VCaP (cell line): ENCODE measurements at regions not wholly inside any gene's neighbourhood (a gene's known extent, or its start where the extent isn't known, plus 50 kb on each side); places are given as distances from the start of the nearest gene placed in this dataset.

ENCODE experiments used
- H3K27ac ChIP-seq: fragments of 450-650 bp; 2 replicates; pipeline ENCODE4 v1.5.1; 2017
- TF ChIP-seq, protein P1 (sequence below): fragments of 450-650 bp; conservative IDR thresholded peaks from 2 replicates; pipeline ENCODE4 v1.5.1; 2017; ENCODE audit warnings: mild to moderate bottlenecking, moderate library complexity

DNA sequence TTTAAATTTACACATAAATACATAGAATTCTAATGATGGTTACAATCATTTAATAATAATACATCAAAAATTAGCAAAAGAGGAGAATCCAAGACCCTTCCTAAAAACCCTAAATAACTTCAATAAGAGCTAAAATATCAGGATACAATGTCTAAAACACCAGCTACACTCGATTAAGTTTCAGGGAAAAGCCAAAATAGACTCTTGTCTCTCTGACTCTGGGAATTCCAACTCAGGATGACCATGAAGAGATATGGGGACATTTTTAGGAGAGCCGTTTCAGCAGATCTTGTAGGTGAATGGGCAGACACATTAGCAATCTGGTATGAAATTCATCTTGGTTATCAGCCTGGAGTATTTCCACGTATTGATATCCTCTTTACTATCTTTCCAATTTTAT is 193.3 kb upstream of the NR3C1 start:
- H3K27ac ChIP-seq, result no peak overlapping the region
- TF ChIP-seq, protein P1, sequence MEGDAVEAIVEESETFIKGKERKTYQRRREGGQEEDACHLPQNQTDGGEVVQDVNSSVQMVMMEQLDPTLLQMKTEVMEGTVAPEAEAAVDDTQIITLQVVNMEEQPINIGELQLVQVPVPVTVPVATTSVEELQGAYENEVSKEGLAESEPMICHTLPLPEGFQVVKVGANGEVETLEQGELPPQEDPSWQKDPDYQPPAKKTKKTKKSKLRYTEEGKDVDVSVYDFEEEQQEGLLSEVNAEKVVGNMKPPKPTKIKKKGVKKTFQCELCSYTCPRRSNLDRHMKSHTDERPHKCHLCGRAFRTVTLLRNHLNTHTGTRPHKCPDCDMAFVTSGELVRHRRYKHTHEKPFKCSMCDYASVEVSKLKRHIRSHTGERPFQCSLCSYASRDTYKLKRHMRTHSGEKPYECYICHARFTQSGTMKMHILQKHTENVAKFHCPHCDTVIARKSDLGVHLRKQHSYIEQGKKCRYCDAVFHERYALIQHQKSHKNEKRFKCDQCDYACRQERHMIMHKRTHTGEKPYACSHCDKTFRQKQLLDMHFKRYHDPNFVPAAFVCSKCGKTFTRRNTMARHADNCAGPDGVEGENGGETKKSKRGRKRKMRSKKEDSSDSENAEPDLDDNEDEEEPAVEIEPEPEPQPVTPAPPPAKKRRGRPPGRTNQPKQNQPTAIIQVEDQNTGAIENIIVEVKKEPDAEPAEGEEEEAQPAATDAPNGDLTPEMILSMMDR, result no peak

DNA sequence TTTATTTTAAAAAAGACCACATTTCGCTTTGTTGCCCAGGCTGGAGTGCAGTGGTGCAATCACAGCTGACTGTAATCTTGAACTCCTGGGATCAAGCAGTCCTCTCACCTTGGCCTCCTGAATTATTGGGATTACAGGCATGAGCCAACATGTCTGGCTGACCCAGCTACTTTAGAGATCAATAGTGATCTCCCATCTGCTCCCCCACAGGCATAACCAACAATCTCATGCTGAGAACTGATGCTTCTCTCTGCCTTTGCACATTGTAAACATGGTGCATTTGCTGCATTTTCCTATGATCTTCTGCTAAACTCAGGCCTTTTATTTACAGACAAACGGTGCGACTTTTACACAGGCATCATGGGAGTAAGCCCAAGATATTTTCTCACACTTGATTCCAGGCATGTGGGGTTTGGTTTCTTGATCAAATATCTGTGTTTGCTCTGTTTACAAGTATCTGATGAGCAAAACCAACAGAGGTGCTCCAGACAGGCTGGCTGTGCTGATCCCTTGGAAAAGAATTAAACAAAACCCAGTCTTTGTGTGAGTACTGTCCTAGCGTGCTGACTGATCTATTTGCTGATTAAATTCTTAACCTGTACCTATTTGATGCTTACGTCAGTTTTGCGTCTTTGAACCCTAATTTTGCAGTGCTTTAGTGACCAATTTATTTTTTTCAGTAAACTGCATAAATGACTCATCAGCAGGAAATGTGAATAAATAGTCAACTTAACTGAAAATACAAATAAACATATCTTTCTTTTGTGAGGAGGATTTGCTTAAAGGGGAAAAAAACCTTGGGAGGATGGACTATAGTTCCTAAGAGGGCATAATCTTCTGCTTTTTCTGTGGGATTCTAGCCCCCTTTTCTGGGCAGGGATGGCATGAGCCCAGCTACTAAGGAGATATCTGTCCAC is 191.7 kb upstream of the NR3C1 start:
- H3K27ac ChIP-seq, result peak overlapping the region; percentile 59
- TF ChIP-seq, protein P1, result no peak

DNA sequence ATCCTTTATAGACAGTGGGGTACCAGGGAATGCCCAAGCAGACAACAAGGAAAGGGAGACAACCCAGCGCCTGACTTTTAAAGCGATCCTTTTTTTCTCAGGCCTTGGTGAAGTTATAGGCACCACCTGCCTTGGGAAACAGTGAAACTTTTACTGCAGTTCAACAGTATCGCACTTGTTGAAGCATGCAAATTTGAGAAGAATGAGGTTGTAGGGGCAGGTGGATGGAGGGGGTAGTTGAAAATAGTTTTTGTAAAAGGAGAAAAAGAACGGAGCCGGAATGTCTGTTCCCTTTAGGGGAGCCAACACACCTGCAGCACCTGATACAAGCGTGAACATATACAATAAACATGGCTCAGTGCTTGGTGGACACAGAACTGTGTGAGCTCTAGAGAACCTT is 190.2 kb upstream of the NR3C1 start:
- H3K27ac ChIP-seq, result no peak overlapping the region
- TF ChIP-seq, protein P1, result no peak

DNA sequence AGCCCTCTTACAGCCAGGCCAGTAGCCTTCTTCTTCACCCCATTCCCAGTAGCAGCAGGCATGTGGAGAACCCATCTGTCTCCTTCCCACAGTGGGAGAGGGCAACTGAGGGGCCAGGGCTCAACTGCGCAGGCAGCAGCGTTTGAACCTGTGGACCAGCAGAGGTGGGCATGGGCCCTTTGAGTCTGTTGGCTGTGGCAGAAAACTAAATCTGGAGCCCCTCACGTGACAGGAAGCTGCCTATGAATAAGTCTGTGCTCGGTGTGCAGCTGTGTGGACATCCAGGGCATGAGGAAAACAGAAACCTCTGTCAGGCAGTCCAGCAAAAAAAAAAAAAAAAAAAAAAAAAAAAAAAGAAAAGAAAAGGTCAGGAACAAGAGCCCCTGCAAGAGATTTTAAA is 189.2 kb upstream of the NR3C1 start:
- H3K27ac ChIP-seq, result no peak overlapping the region
- TF ChIP-seq, protein P1, result no peak

DNA sequence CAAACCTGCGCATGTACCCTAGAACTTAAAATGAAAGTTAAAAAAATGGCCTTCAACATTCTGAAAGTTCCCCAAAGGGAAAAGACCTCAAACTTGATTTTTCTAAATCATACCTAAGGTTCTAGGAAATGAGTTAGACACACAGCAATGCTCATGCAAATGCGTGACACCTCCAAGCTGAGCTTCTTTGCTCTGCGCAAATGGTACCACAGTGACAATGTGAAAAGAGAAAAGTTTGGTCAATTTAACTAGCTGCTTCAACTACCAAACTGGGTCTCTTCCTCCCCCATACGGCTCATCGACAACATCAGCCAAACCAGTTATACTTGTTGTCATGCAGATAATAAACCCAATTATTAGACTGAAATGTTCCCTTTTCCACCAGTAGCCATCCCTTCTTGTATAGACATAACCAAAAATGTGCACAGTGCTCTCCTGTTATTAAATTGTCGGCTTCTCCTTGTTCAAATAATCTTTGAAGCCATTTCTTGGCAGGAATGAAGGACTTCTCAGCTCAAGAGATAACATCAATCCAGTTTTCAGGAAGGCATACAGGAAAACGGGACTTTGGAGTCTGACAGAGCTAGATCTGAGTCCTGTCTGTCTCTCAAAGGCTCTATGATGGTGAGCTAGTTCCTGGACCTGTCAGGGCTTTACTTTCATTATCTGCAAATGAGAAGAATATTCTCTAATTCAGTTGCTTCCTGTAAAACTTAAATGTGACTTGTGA is 185.6 kb upstream of the NR3C1 start:
- TF ChIP-seq, protein P1, result no peak
- H3K27ac ChIP-seq, result peak overlapping the region; percentile 74

DNA sequence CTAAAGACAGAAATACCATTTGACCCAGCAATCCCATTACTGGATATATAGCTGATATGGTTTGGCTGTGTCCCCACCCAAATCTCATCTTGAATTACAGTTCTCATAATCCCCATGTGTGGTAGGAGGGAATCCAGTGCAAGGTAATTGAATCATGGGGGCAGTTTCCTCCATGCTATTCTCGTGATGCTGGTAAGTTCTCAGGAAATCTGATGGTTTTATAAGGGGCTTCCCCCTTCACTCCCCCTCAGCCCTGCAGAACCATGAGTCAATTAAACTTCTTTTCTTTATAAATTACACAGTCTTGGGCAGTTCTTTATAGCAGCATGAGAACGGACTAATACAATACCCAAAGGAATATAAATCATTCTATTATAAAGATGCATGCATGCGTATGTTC is 184.6 kb upstream of the NR3C1 start:
- H3K27ac ChIP-seq, result peak overlapping the region; percentile 74

DNA sequence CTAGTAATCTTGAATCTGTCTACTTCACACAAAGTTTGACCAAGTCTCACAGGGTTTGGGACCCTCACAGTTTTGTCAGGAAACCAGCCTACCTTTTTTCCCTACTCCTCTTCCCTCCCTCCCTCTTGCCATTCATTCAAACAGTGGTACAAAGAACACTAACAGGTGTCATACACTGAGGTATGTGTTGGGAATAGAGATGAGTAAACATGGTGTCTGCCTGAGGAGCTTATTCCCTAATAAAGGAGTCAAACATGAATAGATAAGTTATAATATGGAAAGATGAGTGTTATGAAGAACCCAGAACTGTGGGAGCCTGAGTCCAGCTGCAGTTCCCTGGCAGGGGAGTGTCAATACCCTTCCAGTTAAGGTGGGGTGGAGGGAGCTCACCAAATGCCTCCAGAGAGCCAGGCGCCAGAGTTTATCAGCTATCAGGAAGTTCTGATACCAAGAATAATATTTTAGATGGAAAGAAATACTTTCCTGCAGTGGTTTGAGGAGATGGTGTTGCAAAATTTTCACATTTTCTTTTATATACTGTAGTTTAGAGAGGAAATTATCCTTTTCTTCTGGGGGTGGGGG is 183.4 kb upstream of the NR3C1 start:
- TF ChIP-seq, protein P1, result no peak
- H3K27ac ChIP-seq, result no peak overlapping the region
